ENCODE measurements at regions not wholly inside any gene's neighbourhood (a gene's known extent, or its start where the extent isn't known, plus 50 kb on each side); places are given as distances from the start of the nearest gene placed in this dataset.

DNA sequence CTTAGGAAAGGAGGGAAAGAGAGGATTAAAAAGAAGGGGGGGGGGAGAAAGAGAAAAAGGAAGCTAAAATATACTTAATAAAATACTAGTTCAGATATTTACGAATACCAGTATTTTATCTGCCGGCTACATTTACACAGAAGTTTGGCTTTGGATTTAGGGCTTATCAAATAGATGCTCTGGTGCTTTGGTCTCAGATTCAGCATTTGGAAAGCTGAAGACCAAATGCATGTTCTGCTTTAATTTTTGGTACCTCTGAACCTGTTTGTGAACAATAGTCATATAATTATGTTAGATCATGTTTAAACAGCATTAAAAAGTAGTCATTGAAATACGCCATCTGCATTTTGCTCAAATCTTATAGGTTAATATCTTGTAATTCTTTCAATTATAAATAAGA is 786.0 kb upstream of the CITED2 start:
- Histone ChIP-seq H3K27ac (ENCODE audit: low read depth, low read length) (no peak overlapping the region), H3F3A (ENCODE audit: insufficient read depth) (no peaks in the 10 kb centered on the region), H3K4me3 (ENCODE audit: insufficient read depth, low read length, poor library complexity, severe bottlenecking) (no peak overlapping the region), H4K20me1 (ENCODE audit: low read depth, low read length) (no peaks in the 10 kb centered on the region), H3K9me2 (replicated peaks; ENCODE audit: insufficient read depth, low read length) (no peaks in the 10 kb centered on the region), H3K9ac (ENCODE audit: low read length) (no peak overlapping the region), H3K36me3 (ENCODE audit: low read length) (no peaks in the 10 kb centered on the region), H3K79me2 (ENCODE audit: insufficient read depth, low read length) (no peaks in the 10 kb centered on the region), H3K4me2 (ENCODE audit: low read depth, low read length, poor library complexity, severe bottlenecking) (no peak overlapping the region), H3K27me3 (ENCODE audit: low read length) (no peaks in the 10 kb centered on the region), H3K9me3 (ENCODE audit: insufficient read depth, low read length) (no peaks in the 10 kb centered on the region), H2AFZ (ENCODE audit: low read depth, low read length, severe bottlenecking) (no peak overlapping the region)
- TF ChIP-seq, protein P1, sequence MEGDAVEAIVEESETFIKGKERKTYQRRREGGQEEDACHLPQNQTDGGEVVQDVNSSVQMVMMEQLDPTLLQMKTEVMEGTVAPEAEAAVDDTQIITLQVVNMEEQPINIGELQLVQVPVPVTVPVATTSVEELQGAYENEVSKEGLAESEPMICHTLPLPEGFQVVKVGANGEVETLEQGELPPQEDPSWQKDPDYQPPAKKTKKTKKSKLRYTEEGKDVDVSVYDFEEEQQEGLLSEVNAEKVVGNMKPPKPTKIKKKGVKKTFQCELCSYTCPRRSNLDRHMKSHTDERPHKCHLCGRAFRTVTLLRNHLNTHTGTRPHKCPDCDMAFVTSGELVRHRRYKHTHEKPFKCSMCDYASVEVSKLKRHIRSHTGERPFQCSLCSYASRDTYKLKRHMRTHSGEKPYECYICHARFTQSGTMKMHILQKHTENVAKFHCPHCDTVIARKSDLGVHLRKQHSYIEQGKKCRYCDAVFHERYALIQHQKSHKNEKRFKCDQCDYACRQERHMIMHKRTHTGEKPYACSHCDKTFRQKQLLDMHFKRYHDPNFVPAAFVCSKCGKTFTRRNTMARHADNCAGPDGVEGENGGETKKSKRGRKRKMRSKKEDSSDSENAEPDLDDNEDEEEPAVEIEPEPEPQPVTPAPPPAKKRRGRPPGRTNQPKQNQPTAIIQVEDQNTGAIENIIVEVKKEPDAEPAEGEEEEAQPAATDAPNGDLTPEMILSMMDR (IDR thresholded peaks at IDR 0.05; ENCODE audit: insufficient read depth, low read length, poor library complexity, severe bottlenecking): no peak
- TF ChIP-seq EZH2phosphoT487 (conservative IDR thresholded peaks at IDR 0.05; ENCODE audit: low read length): no peak

DNA sequence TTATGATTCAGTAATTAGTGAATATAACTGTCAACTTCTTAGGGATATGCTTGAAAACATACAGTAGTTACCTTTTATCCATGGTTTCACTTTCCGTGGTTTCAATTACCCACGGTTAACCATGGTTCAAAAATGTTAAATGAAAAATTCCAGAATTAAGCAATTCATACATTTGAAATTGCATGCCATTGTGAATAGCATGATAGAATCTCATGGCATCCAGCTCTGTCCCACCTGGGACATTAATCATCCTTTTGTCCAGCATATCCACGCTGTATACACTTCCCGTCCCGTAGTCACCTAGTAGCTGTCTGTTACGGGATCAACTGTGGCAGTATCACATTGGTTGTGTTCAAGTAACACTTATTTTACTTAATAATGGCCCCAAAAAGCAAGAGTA is 781.7 kb upstream of the CITED2 start:
- H3K4me3 ChIP-seq (ENCODE audit: insufficient read depth, low read length, poor library complexity, severe bottlenecking): no peak overlapping the region
- H3K9me3 ChIP-seq (ENCODE audit: insufficient read depth, low read length): no peaks in the 10 kb centered on the region
- TF ChIP-seq, protein P1 (IDR thresholded peaks at IDR 0.05; ENCODE audit: insufficient read depth, low read length, poor library complexity, severe bottlenecking): no peak
- TF ChIP-seq EZH2phosphoT487 (conservative IDR thresholded peaks at IDR 0.05; ENCODE audit: low read length): no peak
- no peaks in the 10 kb centered on the region for H3F3A ChIP-seq (ENCODE audit: insufficient read depth)
- H3K9me2 ChIP-seq (replicated peaks; ENCODE audit: insufficient read depth, low read length): no peaks in the 10 kb centered on the region
- H2AFZ ChIP-seq (ENCODE audit: low read depth, low read length, severe bottlenecking): no peak overlapping the region
- no peak overlapping the region for H3K9ac ChIP-seq (ENCODE audit: low read length)
- no peaks in the 10 kb centered on the region for H3K27me3 ChIP-seq (ENCODE audit: low read length)
- H3K4me2 ChIP-seq (ENCODE audit: low read depth, low read length, poor library complexity, severe bottlenecking): no peak overlapping the region
- H4K20me1 ChIP-seq (ENCODE audit: low read depth, low read length): no peaks in the 10 kb centered on the region
- no peak overlapping the region for H3K27ac ChIP-seq (ENCODE audit: low read depth, low read length)
- no peaks in the 10 kb centered on the region for H3K36me3 ChIP-seq (ENCODE audit: low read length)
- no peaks in the 10 kb centered on the region for H3K79me2 ChIP-seq (ENCODE audit: insufficient read depth, low read length)

DNA sequence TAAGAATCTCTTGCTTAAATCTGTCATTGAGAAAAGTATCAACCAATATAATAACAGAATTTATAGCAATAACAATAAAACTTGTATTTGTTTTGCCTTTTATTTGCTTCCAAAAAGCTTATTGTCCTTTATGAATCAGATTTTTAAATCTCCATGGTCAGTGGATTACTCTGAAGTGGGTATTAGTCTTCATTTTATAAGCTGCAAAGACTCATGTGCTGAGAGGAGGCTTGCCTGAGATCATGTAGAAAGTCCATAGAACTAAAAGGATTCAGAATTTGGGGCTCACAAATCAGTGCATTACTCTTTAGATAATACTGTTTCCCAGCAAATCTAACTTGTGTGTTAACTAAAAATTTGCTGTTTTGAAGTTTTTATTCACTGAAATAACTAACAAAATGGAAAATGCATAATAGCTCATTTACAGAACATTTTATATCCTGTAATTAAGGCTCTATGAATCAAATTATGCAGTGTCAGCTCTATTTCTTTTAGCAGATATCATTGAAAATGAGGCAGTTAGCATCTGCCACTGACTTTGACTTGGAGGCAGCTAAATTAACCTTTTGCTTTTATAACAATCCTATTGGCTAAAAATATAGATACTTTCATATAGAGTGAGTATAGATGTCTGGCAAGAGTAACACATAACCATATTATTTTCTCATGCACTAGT is 781.1 kb upstream of the CITED2 start:
- Histone ChIP-seq H3K27me3 (ENCODE audit: low read length) (no peaks in the 10 kb centered on the region), H3K4me2 (ENCODE audit: low read depth, low read length, poor library complexity, severe bottlenecking) (no peak overlapping the region), H2AFZ (ENCODE audit: low read depth, low read length, severe bottlenecking) (no peak overlapping the region), H3K9me3 (ENCODE audit: insufficient read depth, low read length) (no peaks in the 10 kb centered on the region), H3K9ac (ENCODE audit: low read length) (no peak overlapping the region), H3K9me2 (replicated peaks; ENCODE audit: insufficient read depth, low read length) (no peaks in the 10 kb centered on the region), H3K4me3 (ENCODE audit: insufficient read depth, low read length, poor library complexity, severe bottlenecking) (no peak overlapping the region), H3K79me2 (ENCODE audit: insufficient read depth, low read length) (no peaks in the 10 kb centered on the region), H3K27ac (ENCODE audit: low read depth, low read length) (no peak overlapping the region), H4K20me1 (ENCODE audit: low read depth, low read length) (no peaks in the 10 kb centered on the region), H3K36me3 (ENCODE audit: low read length) (no peaks in the 10 kb centered on the region), H3F3A (ENCODE audit: insufficient read depth) (no peaks in the 10 kb centered on the region)
- no peak for TF ChIP-seq EZH2phosphoT487 (conservative IDR thresholded peaks at IDR 0.05; ENCODE audit: low read length)
- TF ChIP-seq, protein P1 (IDR thresholded peaks at IDR 0.05; ENCODE audit: insufficient read depth, low read length, poor library complexity, severe bottlenecking): no peak
